GM12878 (cell line): ENCODE measurements at regions not wholly inside any gene's neighbourhood (a gene's known extent, or its start where the extent isn't known, plus 50 kb on each side); places are given as distances from the start of the nearest gene placed in this dataset.

Experiments
- BHLHE40 ChIP-seq, 2 experiments: fragments of 450-650 bp in 1 of 2; IDR thresholded peaks; 2 replicates each; pipeline ENCODE4 v1.6.1; 2011 to 2017; ENCODE audit warnings: low read depth in 2 of 2, borderline replicate concordance in 1 of 2, improper control_type of control experiment in 1 of 2, low read length in 1 of 2, mild to moderate bottlenecking in 1 of 2
- EED ChIP-seq: sonication (generic); IDR thresholded peaks from 2 replicates; pipeline ENCODE4 v1.6.1; 2016; ENCODE audit warnings: antibody characterized with exemption, low read depth
- GABPA ChIP-seq: IDR thresholded peaks from 2 replicates; pipeline ENCODE4 v1.6.1; 2014; ENCODE audit warnings: antibody characterized with exemption, low read depth, mild to moderate bottlenecking, inconsistent platforms
- JUND ChIP-seq: IDR thresholded peaks from 2 replicates; pipeline ENCODE4 v1.6.1; 2012; ENCODE audit warnings: low read depth, mild to moderate bottlenecking, low read length, improper control_type of control experiment, moderate library complexity
- KDM1A ChIP-seq: fragments of 200-600 bp; sonication (generic); IDR thresholded peaks from 2 replicates; pipeline ENCODE4 v1.6.1; 2016; ENCODE audit warnings: borderline replicate concordance
- LARP7 ChIP-seq: fragments of 450-650 bp; IDR thresholded peaks from 2 replicates; pipeline ENCODE4 v1.6.1; 2017; ENCODE audit warnings: mild to moderate bottlenecking
- MTA2 ChIP-seq: fragments of 450-650 bp; IDR thresholded peaks from 2 replicates; pipeline ENCODE4 v1.6.1; 2016; ENCODE audit warnings: low read depth, mild to moderate bottlenecking, moderate library complexity
- NFIC ChIP-seq: IDR thresholded peaks from 2 replicates; pipeline ENCODE4 v1.6.1; 2012; ENCODE audit warnings: low read depth, mild to moderate bottlenecking, inconsistent platforms, low read length, moderate library complexity
- NFYB ChIP-seq: IDR thresholded peaks from 2 replicates; pipeline ENCODE4 v1.6.1; 2011; ENCODE audit warnings: low read depth, mild to moderate bottlenecking, low read length, improper control_type of control experiment, moderate library complexity; ENCODE audit not compliant: insufficient read depth
- PAX5 ChIP-seq: IDR thresholded peaks from 2 replicates; pipeline ENCODE4 v1.6.1; 2011; ENCODE audit warnings: low read depth, low read length, borderline replicate concordance
- RUNX3 ChIP-seq: IDR thresholded peaks from 2 replicates; pipeline ENCODE4 v1.6.1; 2012; ENCODE audit warnings: low read length, inconsistent platforms
- SMC3 ChIP-seq: IDR thresholded peaks from 2 replicates; pipeline ENCODE4 v1.6.1; 2011; ENCODE audit warnings: low read length, improper control_type of control experiment, borderline replicate concordance
- STAT1 ChIP-seq: fragments of 450-650 bp; conservative IDR thresholded peaks from 2 replicates; pipeline ENCODE4 v1.6.1; 2014; ENCODE audit warnings: antibody characterized with exemption, mild to moderate bottlenecking
- STAT3 ChIP-seq: IDR thresholded peaks from 2 replicates; pipeline ENCODE4 v1.6.1; 2011; ENCODE audit warnings: low read depth, low read length, improper control_type of control experiment
- YBX1 ChIP-seq: fragments of 450-650 bp; IDR thresholded peaks from 2 replicates; pipeline ENCODE4 v1.6.1; 2016; ENCODE audit warnings: antibody characterized with exemption
- TF ChIP-seq, protein P1 (sequence below): IDR thresholded peaks from 2 replicates; pipeline ENCODE4 v1.6.1; 2012; ENCODE audit warnings: low read length, inconsistent platforms
- TF ChIP-seq, protein P2 (sequence below), 3 experiments: IDR thresholded peaks in 2 of 3; conservative IDR thresholded peaks in 1 of 3; 2 replicates each; pipeline ENCODE4 v1.5.1; 2011; ENCODE audit warnings: low read depth in 3 of 3, low read length in 3 of 3, mild to moderate bottlenecking in 3 of 3, control low read depth in 2 of 3, moderate library complexity in 2 of 3, inconsistent platforms in 1 of 3, mixed read lengths in 1 of 3; ENCODE audit not compliant: control insufficient read depth in 2 of 3, insufficient read depth in 1 of 3; ENCODE audit errors: extremely low read depth in 1 of 3
- TF ChIP-seq, protein P3 (sequence below): IDR thresholded peaks from 2 replicates; pipeline ENCODE4 v1.6.1; 2011; ENCODE audit warnings: borderline replicate concordance, low read depth, mild to moderate bottlenecking, moderate library complexity, low read length; ENCODE audit not compliant: insufficient read depth, poor library complexity, severe bottlenecking
- TF ChIP-seq, protein P4 (sequence below): fragments of 450-650 bp; conservative IDR thresholded peaks from 2 replicates; pipeline ENCODE4 v1.6.1; 2017; ENCODE audit warnings: mild to moderate bottlenecking, moderate library complexity

DNA sequence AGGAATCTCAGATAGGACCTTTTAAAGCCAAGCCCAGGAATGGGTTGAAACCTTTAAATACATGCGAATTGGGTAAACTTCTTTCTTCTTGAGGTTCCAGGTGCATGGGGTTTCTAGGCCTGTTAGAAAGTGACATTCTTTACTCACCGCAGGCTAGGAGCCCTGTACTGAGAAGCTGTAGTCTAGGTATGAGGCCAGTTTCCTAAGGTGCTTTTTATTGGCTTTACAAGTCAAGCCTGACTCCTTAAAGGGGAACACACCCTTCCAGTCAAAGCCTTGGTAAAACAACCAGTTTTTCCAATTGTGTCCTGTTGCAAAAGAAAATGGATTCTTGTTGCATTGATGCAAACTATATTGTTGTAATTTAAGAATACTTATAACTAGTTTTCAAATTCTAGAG, 76.1 kb upstream of the ATP11B start (continued):
- no peak for TF ChIP-seq YBX1
- TF ChIP-seq GABPA, result no peak
- TF ChIP-seq, protein P1, sequence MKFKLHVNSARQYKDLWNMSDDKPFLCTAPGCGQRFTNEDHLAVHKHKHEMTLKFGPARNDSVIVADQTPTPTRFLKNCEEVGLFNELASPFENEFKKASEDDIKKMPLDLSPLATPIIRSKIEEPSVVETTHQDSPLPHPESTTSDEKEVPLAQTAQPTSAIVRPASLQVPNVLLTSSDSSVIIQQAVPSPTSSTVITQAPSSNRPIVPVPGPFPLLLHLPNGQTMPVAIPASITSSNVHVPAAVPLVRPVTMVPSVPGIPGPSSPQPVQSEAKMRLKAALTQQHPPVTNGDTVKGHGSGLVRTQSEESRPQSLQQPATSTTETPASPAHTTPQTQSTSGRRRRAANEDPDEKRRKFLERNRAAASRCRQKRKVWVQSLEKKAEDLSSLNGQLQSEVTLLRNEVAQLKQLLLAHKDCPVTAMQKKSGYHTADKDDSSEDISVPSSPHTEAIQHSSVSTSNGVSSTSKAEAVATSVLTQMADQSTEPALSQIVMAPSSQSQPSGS, result no peak
- no peak for TF ChIP-seq STAT1
- no peak for TF ChIP-seq SMC3
- no peak; a peak in 1 of 4 replicates for TF ChIP-seq BHLHE40 (IDR thresholded peaks at IDR 0.05; ENCODE audit: borderline replicate concordance in 1 of 2, low read depth in 2 of 2, low read length in 1 of 2)
- no peak for TF ChIP-seq JUND
- TF ChIP-seq, protein P2, sequence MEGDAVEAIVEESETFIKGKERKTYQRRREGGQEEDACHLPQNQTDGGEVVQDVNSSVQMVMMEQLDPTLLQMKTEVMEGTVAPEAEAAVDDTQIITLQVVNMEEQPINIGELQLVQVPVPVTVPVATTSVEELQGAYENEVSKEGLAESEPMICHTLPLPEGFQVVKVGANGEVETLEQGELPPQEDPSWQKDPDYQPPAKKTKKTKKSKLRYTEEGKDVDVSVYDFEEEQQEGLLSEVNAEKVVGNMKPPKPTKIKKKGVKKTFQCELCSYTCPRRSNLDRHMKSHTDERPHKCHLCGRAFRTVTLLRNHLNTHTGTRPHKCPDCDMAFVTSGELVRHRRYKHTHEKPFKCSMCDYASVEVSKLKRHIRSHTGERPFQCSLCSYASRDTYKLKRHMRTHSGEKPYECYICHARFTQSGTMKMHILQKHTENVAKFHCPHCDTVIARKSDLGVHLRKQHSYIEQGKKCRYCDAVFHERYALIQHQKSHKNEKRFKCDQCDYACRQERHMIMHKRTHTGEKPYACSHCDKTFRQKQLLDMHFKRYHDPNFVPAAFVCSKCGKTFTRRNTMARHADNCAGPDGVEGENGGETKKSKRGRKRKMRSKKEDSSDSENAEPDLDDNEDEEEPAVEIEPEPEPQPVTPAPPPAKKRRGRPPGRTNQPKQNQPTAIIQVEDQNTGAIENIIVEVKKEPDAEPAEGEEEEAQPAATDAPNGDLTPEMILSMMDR (IDR thresholded peaks at IDR 0.05 in 2 of 3, conservative IDR thresholded peaks at IDR 0.05 in 1 of 3; ENCODE audit: control insufficient read depth in 2 of 3, extremely low read depth in 1 of 3, insufficient read depth in 1 of 3, low read depth in 3 of 3, low read length in 3 of 3), result no peak
- 0 out of 2 replicates have a peak, but pooled peaks have one; percentile 24 for TF ChIP-seq NFYB
- TF ChIP-seq MTA2, result no peak
- TF ChIP-seq STAT3, result no peak
- TF ChIP-seq NFIC, result 0 out of 2 replicates have a peak, but pooled peaks have one; percentile 21
- TF ChIP-seq, protein P3, sequence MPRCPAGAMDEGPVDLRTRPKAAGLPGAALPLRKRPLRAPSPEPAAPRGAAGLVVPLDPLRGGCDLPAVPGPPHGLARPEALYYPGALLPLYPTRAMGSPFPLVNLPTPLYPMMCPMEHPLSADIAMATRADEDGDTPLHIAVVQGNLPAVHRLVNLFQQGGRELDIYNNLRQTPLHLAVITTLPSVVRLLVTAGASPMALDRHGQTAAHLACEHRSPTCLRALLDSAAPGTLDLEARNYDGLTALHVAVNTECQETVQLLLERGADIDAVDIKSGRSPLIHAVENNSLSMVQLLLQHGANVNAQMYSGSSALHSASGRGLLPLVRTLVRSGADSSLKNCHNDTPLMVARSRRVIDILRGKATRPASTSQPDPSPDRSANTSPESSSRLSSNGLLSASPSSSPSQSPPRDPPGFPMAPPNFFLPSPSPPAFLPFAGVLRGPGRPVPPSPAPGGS, result no peak
- no peak for TF ChIP-seq EED
- TF ChIP-seq, protein P4, sequence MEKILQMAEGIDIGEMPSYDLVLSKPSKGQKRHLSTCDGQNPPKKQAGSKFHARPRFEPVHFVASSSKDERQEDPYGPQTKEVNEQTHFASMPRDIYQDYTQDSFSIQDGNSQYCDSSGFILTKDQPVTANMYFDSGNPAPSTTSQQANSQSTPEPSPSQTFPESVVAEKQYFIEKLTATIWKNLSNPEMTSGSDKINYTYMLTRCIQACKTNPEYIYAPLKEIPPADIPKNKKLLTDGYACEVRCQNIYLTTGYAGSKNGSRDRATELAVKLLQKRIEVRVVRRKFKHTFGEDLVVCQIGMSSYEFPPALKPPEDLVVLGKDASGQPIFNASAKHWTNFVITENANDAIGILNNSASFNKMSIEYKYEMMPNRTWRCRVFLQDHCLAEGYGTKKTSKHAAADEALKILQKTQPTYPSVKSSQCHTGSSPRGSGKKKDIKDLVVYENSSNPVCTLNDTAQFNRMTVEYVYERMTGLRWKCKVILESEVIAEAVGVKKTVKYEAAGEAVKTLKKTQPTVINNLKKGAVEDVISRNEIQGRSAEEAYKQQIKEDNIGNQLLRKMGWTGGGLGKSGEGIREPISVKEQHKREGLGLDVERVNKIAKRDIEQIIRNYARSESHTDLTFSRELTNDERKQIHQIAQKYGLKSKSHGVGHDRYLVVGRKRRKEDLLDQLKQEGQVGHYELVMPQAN, result no peak
- TF ChIP-seq KDM1A, result no peak
- peak; percentile 46; the same call in 1 of the 2 replicates for TF ChIP-seq PAX5
- no peak for TF ChIP-seq LARP7
- peak; percentile 82 for TF ChIP-seq RUNX3
